Prostate gland (tissue), 2 donors: ENCODE measurements at regions not wholly inside any gene's neighbourhood (a gene's known extent, or its start where the extent isn't known, plus 50 kb on each side); places are given as distances from the start of the nearest gene placed in this dataset.

Source experiments
- CTCF ChIP-seq, 4 experiments: fragments of 200-600 bp in 2 of 4; fragments of 450-650 bp in 2 of 4; sonication (generic) in 2 of 4; IDR thresholded peaks; 1 replicate in 3 of 4; 2 replicates in 1 of 4; pipeline ENCODE4 v1.5.1; 2016 to 2019; ENCODE audit warnings: antibody characterized with exemption in 4 of 4, mild to moderate bottlenecking in 2 of 4, moderate library complexity in 2 of 4
- POLR2A ChIP-seq: fragments of 450-650 bp; IDR thresholded peaks from one replicate; pipeline ENCODE4 v1.6.1; 2016; ENCODE audit warnings: antibody characterized with exemption, mild to moderate bottlenecking

- TF ChIP-seq CTCF (IDR thresholded peaks at IDR 0.05) (no peak), POLR2A (no peak)
Observed at GRCh38 chr10:36302086-36302485, 660.0 kb upstream of the FZD8 start.
